ENCODE measurements at regions not wholly inside any gene's neighbourhood (a gene's known extent, or its start where the extent isn't known, plus 50 kb on each side); places are given as distances from the start of the nearest gene placed in this dataset.

- peaks cover 4% of the 10 kb centered on the region for H3K27me3 Mint-ChIP-seq
- ATAC-seq (ENCODE audit: low read depth) (no peak), DNase-seq (no peak)
- H3K27ac Mint-ChIP-seq = no peak overlapping the region
- intact Hi-C loops (cut with micrococcal nuclease) = no loop called here
- TF ChIP-seq, protein P1, sequence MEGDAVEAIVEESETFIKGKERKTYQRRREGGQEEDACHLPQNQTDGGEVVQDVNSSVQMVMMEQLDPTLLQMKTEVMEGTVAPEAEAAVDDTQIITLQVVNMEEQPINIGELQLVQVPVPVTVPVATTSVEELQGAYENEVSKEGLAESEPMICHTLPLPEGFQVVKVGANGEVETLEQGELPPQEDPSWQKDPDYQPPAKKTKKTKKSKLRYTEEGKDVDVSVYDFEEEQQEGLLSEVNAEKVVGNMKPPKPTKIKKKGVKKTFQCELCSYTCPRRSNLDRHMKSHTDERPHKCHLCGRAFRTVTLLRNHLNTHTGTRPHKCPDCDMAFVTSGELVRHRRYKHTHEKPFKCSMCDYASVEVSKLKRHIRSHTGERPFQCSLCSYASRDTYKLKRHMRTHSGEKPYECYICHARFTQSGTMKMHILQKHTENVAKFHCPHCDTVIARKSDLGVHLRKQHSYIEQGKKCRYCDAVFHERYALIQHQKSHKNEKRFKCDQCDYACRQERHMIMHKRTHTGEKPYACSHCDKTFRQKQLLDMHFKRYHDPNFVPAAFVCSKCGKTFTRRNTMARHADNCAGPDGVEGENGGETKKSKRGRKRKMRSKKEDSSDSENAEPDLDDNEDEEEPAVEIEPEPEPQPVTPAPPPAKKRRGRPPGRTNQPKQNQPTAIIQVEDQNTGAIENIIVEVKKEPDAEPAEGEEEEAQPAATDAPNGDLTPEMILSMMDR (IDR thresholded peaks at IDR 0.05) = no peak
- ChIA-PET CTCF (no interaction called here), POLR2A (no interaction called here)
- no peaks in the 10 kb centered on the region for H3K36me3 Mint-ChIP-seq (ENCODE audit: low read depth)
- no peak overlapping the region for H3K4me3 Mint-ChIP-seq
- no peaks in the 10 kb centered on the region for H3K4me1 Mint-ChIP-seq
- H3K9me3 Mint-ChIP-seq = peaks cover 2% of the 10 kb centered on the region
Measured at GRCh38 chr3:127107002-127107401, 85.9 kb upstream of the PRR23E start.

DNA sequence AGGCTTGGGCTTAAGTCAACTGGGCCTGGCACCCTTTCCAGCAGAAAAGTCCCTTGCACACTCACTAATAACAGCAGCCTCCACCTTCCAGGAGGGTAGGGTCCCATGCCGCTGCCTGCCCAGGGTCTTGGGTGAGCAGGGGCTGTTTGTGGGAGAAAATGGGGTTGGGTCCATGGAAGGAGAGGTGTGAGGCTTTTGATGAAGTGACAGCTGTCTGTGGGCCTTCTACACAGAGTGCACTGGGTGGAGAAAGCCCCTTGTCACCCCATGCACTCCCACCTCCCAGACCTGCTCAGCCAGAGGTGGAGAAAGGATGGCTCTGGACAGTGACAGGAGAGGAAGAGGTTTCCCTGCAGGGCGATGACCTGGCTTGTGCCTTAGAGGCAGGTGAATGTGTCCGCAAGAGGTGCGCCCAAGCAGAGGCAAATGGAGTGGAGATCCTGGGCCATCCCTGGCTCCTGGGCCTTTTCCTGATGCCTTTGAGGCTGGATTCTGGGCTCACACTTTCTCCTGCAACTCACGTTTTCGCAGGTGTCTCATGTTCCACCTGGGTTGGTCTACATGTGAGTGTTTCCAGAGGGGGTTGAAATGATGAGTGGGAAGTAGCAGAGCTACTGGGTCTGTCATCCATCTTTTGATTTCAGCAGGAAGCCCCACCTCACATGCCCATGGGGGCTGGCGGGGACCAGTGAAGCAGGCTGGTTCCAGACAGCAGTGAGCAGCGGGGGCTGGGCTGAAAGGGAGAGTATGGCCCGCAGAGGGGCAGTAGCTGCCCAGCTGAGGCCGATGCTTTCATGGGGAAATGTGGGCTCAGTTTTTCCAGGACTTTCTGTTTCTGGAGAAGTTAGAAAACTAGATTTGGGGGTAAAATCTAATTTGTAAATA, 85.2 kb upstream of the PRR23E start:
- POLR2A ChIA-PET = no interaction called here
- TF ChIP-seq, protein P1 (IDR thresholded peaks at IDR 0.05) = no peak
- no peak for ATAC-seq (ENCODE audit: low read depth)

GRCh38 chr3:127108796-127109195, 84.1 kb upstream of the PRR23E start:
- ChIA-PET CTCF (no interaction called here), POLR2A (no interaction called here)
- intact Hi-C loops (cut with micrococcal nuclease) = no loop called here
- Mint-ChIP-seq H3K27ac (no peak overlapping the region), H3K36me3 (ENCODE audit: low read depth) (no peaks in the 10 kb centered on the region), H3K4me3 (no peak overlapping the region), H3K4me1 (no peaks in the 10 kb centered on the region), H3K27me3 (peaks cover 2% of the 10 kb centered on the region), H3K9me3 (peaks cover 13% of the 10 kb centered on the region)
- TF ChIP-seq, protein P1 (IDR thresholded peaks at IDR 0.05) = no peak
- ATAC-seq (ENCODE audit: low read depth) = no peak
- DNase-seq = no peak

More for the DNA sequence above, 85.2 kb upstream of the PRR23E start:
- peaks cover 6% of the 10 kb centered on the region for H3K9me3 Mint-ChIP-seq
- intact Hi-C loops (cut with micrococcal nuclease) = no loop called here
- H3K27ac Mint-ChIP-seq = no peak overlapping the region
- H3K27me3 Mint-ChIP-seq = peaks cover 4% of the 10 kb centered on the region
- H3K4me3 Mint-ChIP-seq = no peak overlapping the region
- no peak for DNase-seq
- no peaks in the 10 kb centered on the region for H3K36me3 Mint-ChIP-seq (ENCODE audit: low read depth)
- CTCF ChIA-PET = no interaction called here
- no peaks in the 10 kb centered on the region for H3K4me1 Mint-ChIP-seq

- intact Hi-C loops (cut with micrococcal nuclease) = no loop called here
- no peaks in the 10 kb centered on the region for H3K4me1 Mint-ChIP-seq
- H3K27ac Mint-ChIP-seq = no peak overlapping the region
- ATAC-seq (ENCODE audit: low read depth) (no peak), DNase-seq (no peak)
- H3K4me3 Mint-ChIP-seq = no peak overlapping the region
- TF ChIP-seq, protein P1 (IDR thresholded peaks at IDR 0.05) = no peak
- peaks cover 2% of the 10 kb centered on the region for H3K27me3 Mint-ChIP-seq
- no peaks in the 10 kb centered on the region for H3K36me3 Mint-ChIP-seq (ENCODE audit: low read depth)
- ChIA-PET CTCF (no interaction called here), POLR2A (no interaction called here)
- H3K9me3 Mint-ChIP-seq = peaks cover 13% of the 10 kb centered on the region
Measured at GRCh38 chr3:127110982-127111693, 81.8 kb upstream of the PRR23E start.

GRCh38 chr3:127112796-127113570, 79.9 kb upstream of the PRR23E start:
- H3K27ac Mint-ChIP-seq = no peak overlapping the region
- peaks cover 3% of the 10 kb centered on the region for H3K27me3 Mint-ChIP-seq
- no peaks in the 10 kb centered on the region for H3K36me3 Mint-ChIP-seq (ENCODE audit: low read depth)
- ATAC-seq (ENCODE audit: low read depth) = no peak
- no peaks in the 10 kb centered on the region for H3K4me1 Mint-ChIP-seq
- ChIA-PET CTCF (no interaction called here), POLR2A (no interaction called here)
- intact Hi-C loops (cut with micrococcal nuclease) = no loop called here
- no peak overlapping the region for H3K4me3 Mint-ChIP-seq
- TF ChIP-seq, protein P1 (IDR thresholded peaks at IDR 0.05) = no peak
- H3K9me3 Mint-ChIP-seq = peaks cover 13% of the 10 kb centered on the region
- no peak for DNase-seq
